SK-N-SH (cell line): ENCODE measurements at regions not wholly inside any gene's neighbourhood (a gene's known extent, or its start where the extent isn't known, plus 50 kb on each side); places are given as distances from the start of the nearest gene placed in this dataset.

Experiments
- CTCF ChIA-PET: fragments of 300-600, 350-600 bp; formaldehyde crosslinking; extraction: SDS; loops from one replicate; lab custom pipeline; 2021; lab: Yijun Ruan, JAX
- POLR2A ChIA-PET: fragments of 350-600 bp; sonication (Branson Sonifier 250); formaldehyde crosslinking; extraction: SDS; loops from one replicate; lab custom pipeline; 2020; ENCODE audit warnings: antibody characterized with exemption, inconsistent platforms; lab: Yijun Ruan, JAX
- DNase-seq: peaks from one replicate; pipeline ENCODE4 v3.0.0; 2012
- H2AFZ ChIP-seq: fragments of 200-600 bp; sonication (generic); 2 replicates; pipeline ENCODE4 v1.8.1; 2016; ENCODE audit warnings: antibody characterized with exemption, mild to moderate bottlenecking, low read depth
- H3F3A ChIP-seq: fragments of 200-600 bp; sonication (generic); replicated peaks from 2 replicates; pipeline ENCODE3; 2016; ENCODE audit warnings: antibody characterized with exemption, mild to moderate bottlenecking; ENCODE audit not compliant: insufficient read depth
- H3K27ac ChIP-seq, 2 experiments: fragments of 200-500 bp in 1 of 2; fragments of 200-600 bp in 1 of 2; sonication (Bioruptor generic) in 1 of 2; sonication (generic), shearing (Covaris generic) in 1 of 2; 2 replicates each; pipeline versions ENCODE4 v1.5.1 to v1.6.1; 2014 to 2016; ENCODE audit warnings: low read depth in 2 of 2, inconsistent platforms in 1 of 2, low read length in 1 of 2, mild to moderate bottlenecking in 1 of 2, mixed read lengths in 1 of 2
- H3K27me3 ChIP-seq: fragments of 200-600 bp; sonication (generic), shearing (Covaris generic); 2 replicates; pipeline ENCODE4 v1.6.1; 2016; ENCODE audit warnings: mixed run types; ENCODE audit not compliant: insufficient read depth
- H3K36me3 ChIP-seq, 2 experiments: fragments of 200-500 bp in 1 of 2; fragments of 200-600 bp in 1 of 2; sonication (Bioruptor generic) in 1 of 2; sonication (generic) in 1 of 2; replicated peaks in 1 of 2; 2 replicates each; pipeline versions ENCODE3 to v1.5.1; 2014 to 2016; ENCODE audit warnings: low read length in 1 of 2, mild to moderate bottlenecking in 1 of 2; ENCODE audit not compliant: insufficient read depth in 2 of 2, control insufficient read depth in 1 of 2
- H3K4me1 ChIP-seq, 2 experiments: fragments of 200-500 bp in 1 of 2; fragments of 200-600 bp in 1 of 2; sonication (Bioruptor generic) in 1 of 2; sonication (generic), shearing (Covaris generic) in 1 of 2; 2 replicates each; pipeline versions ENCODE4 v1.5.1 to v1.6.1; 2014 to 2016; ENCODE audit warnings: low read depth in 1 of 2, low read length in 1 of 2, mixed run types in 1 of 2; ENCODE audit not compliant: insufficient read depth in 2 of 2, control insufficient read depth in 1 of 2
- H3K4me2 ChIP-seq: fragments of 200-600 bp; sonication (generic), shearing (Covaris generic); 2 replicates; pipeline ENCODE4 v1.6.1; 2017; ENCODE audit warnings: mixed run types
- H3K4me3 ChIP-seq, 2 experiments: fragments of 200-500 bp in 1 of 2; fragments of 200-600 bp in 1 of 2; sonication (Bioruptor generic) in 1 of 2; sonication (generic), shearing (Covaris generic) in 1 of 2; 2 replicates each; pipeline versions ENCODE4 v1.5.1 to v1.8.1; 2014 to 2016; ENCODE audit warnings: low read depth in 2 of 2, inconsistent platforms in 1 of 2, low read length in 1 of 2, mild to moderate bottlenecking in 1 of 2, mixed read lengths in 1 of 2, moderate library complexity in 1 of 2
- H3K79me2 ChIP-seq: fragments of 200-600 bp; sonication (generic); 2 replicates; pipeline ENCODE4 v1.8.1; 2017; ENCODE audit warnings: mild to moderate bottlenecking; ENCODE audit not compliant: insufficient read depth
- H3K9ac ChIP-seq: fragments of 200-600 bp; sonication (generic); 2 replicates; pipeline ENCODE4 v1.6.1; 2017; ENCODE audit warnings: mixed run types
- H3K9me2 ChIP-seq: fragments of 200-600 bp; sonication (generic); 2 replicates; pipeline ENCODE4 v1.6.1; 2017; ENCODE audit warnings: mixed run types
- H3K9me3 ChIP-seq: fragments of 200-600 bp; sonication (generic); 2 replicates; pipeline ENCODE4 v1.6.1; 2017; ENCODE audit warnings: mixed run types, mild to moderate bottlenecking, moderate library complexity
- H4K20me1 ChIP-seq: fragments of 200-600 bp; sonication (generic); 2 replicates; pipeline ENCODE4 v1.6.1; 2017; ENCODE audit warnings: mild to moderate bottlenecking, mixed run types; ENCODE audit not compliant: insufficient read depth
- EZH2phosphoT487 ChIP-seq: fragments of 200-600 bp; sonication (generic); IDR thresholded peaks from 2 replicates; pipeline ENCODE4 v1.6.1; 2017; ENCODE audit warnings: low read depth, mixed run types, mild to moderate bottlenecking, antibody characterized with exemption, moderate library complexity, borderline replicate concordance
- GABPA ChIP-seq: IDR thresholded peaks from 2 replicates; pipeline ENCODE4 v1.4.0; 2012; ENCODE audit warnings: low read depth, mild to moderate bottlenecking
- GATA2 ChIP-seq: sonication (generic); formaldehyde crosslinking; IDR thresholded peaks from 2 replicates; pipeline ENCODE4 v1.5.0; 2020; ENCODE audit warnings: mild to moderate bottlenecking, missing genetic modification reagents
- MAX ChIP-seq: IDR thresholded peaks from 2 replicates; pipeline ENCODE4 v1.4.0; 2012; ENCODE audit warnings: low read depth
- NFIC ChIP-seq: IDR thresholded peaks from 2 replicates; pipeline ENCODE4 v1.4.0; 2012; ENCODE audit warnings: borderline replicate concordance
- NRF1 ChIP-seq: IDR thresholded peaks from 2 replicates; pipeline ENCODE4 v1.6.1; 2012; ENCODE audit warnings: low read depth, mild to moderate bottlenecking, low read length
- PBX3 ChIP-seq: IDR thresholded peaks from 2 replicates; pipeline ENCODE4; 2012
- POLR2AphosphoS5 ChIP-seq: IDR thresholded peaks from 2 replicates; pipeline ENCODE4 v1.6.1; 2012; ENCODE audit warnings: low read depth, low read length
- RFX5 ChIP-seq: IDR thresholded peaks from 2 replicates; pipeline ENCODE4 v1.6.1; 2012; ENCODE audit warnings: mild to moderate bottlenecking, improper control_type of control experiment, low read length
- SMC3 ChIP-seq: IDR thresholded peaks from 2 replicates; pipeline ENCODE4 v1.6.1; 2012; ENCODE audit warnings: low read depth, low read length, improper control_type of control experiment
- TAF1 ChIP-seq: IDR thresholded peaks from 2 replicates; pipeline ENCODE4 v1.6.1; 2012; ENCODE audit warnings: low read depth, mild to moderate bottlenecking, low read length, moderate library complexity, borderline replicate concordance
- TCF12 ChIP-seq: IDR thresholded peaks from 2 replicates; pipeline ENCODE4 v1.4.0; 2012
- TEAD4 ChIP-seq: IDR thresholded peaks from 2 replicates; pipeline ENCODE4 v1.4.0; 2012; ENCODE audit warnings: mild to moderate bottlenecking, borderline replicate concordance; ENCODE audit not compliant: insufficient read depth
- USF1 ChIP-seq: IDR thresholded peaks from 2 replicates; pipeline ENCODE4 v1.4.0; 2012; ENCODE audit warnings: low read depth, borderline replicate concordance
- YY1 ChIP-seq: IDR thresholded peaks from 2 replicates; pipeline ENCODE4 v1.4.0; 2012; ENCODE audit warnings: low read depth, mild to moderate bottlenecking
- ZBTB33 ChIP-seq: IDR thresholded peaks from 2 replicates; pipeline ENCODE4 v1.4.0; 2012; ENCODE audit warnings: low read depth, borderline replicate concordance
- WGBS: methylation state at CpG from one replicate; pipeline ENCODE4 v1.1.6; 2017; ENCODE audit warnings: low lambda C conversion rate; 5-methylcytosine and 5-hydroxymethylcytosine counted together
- TF ChIP-seq, protein P1 (sequence below): fragments of 200-600 bp; sonication (generic); IDR thresholded peaks from 2 replicates; pipeline ENCODE4 v1.6.1; 2017; ENCODE audit warnings: antibody characterized with exemption, mild to moderate bottlenecking, moderate library complexity
- TF ChIP-seq, protein P2 (sequence below): fragments of 150-350 bp; IDR thresholded peaks from 2 replicates; pipeline ENCODE4 v1.6.1; 2017; ENCODE audit warnings: antibody characterized with exemption, low read length, low read depth, borderline replicate concordance

- Histone ChIP-seq H3K9me3 (no peaks in the 10 kb centered on the region), H3F3A (no peaks in the 10 kb centered on the region), H3K27me3 (no peaks in the 10 kb centered on the region), H3K27ac (peak overlapping the region in 1 of 2 experiments; percentile 24; a peak in 1 of 4 replicates), H3K9me2 (no peaks in the 10 kb centered on the region), H3K4me2 (peak overlapping the region; percentile 18; the same call in 1 of the 2 replicates), H3K4me3 (no peak overlapping the region), H3K36me3 (no peaks in the 10 kb centered on the region), H3K4me1 (peaks cover 0 to 6% of the 10 kb centered on the region in 2 experiments; a peak in 1 of 4 replicates), H4K20me1 (no peaks in the 10 kb centered on the region), H3K9ac (no peak overlapping the region), H2AFZ (peak overlapping the region; percentile 39; the same call in 1 of the 2 replicates), H3K79me2 (peaks cover 18% of the 10 kb centered on the region)
- no peak for TF ChIP-seq SMC3
- TF ChIP-seq, protein P1, sequence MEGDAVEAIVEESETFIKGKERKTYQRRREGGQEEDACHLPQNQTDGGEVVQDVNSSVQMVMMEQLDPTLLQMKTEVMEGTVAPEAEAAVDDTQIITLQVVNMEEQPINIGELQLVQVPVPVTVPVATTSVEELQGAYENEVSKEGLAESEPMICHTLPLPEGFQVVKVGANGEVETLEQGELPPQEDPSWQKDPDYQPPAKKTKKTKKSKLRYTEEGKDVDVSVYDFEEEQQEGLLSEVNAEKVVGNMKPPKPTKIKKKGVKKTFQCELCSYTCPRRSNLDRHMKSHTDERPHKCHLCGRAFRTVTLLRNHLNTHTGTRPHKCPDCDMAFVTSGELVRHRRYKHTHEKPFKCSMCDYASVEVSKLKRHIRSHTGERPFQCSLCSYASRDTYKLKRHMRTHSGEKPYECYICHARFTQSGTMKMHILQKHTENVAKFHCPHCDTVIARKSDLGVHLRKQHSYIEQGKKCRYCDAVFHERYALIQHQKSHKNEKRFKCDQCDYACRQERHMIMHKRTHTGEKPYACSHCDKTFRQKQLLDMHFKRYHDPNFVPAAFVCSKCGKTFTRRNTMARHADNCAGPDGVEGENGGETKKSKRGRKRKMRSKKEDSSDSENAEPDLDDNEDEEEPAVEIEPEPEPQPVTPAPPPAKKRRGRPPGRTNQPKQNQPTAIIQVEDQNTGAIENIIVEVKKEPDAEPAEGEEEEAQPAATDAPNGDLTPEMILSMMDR = peak; percentile 15
- POLR2A ChIA-PET = no interaction called here
- CTCF ChIA-PET = interaction anchor here (1.1 kb wide), 1 partner anchor 15 kb away, joined by 4 read pairs; no protein-coding TSS in a partner anchor
- 83% methylated on average over 8 of the region's 8 CpGs for WGBS
- DNase-seq = no peak
Measured at GRCh38 chr17:72455562-72455961, 334.7 kb downstream of the SOX9 start.

DNA sequence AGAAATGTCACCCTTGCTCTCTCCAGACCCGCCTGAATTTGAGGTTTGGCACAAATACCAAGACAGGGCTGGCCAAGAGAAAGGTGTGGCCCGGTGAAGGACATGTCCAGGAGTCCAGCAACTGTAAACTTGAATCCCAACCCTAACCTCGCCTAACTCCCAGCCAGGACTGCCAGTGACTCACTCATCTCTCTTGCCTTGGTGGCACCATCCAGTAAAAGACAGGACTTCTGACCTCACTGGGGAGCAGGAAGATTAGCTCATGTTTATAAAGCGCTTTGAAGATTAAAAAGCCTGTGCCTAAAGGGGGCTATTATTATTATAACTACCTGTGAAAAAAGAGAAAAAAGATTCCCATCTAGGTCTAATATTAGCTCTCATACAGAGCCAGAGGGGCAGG is 335.3 kb downstream of the SOX9 start:
- H3K9me2 ChIP-seq = no peaks in the 10 kb centered on the region
- H3K36me3 ChIP-seq = no peaks in the 10 kb centered on the region
- POLR2A ChIA-PET = no interaction called here
- no peak for TF ChIP-seq TEAD4
- no peak for TF ChIP-seq YY1
- TF ChIP-seq, protein P2, sequence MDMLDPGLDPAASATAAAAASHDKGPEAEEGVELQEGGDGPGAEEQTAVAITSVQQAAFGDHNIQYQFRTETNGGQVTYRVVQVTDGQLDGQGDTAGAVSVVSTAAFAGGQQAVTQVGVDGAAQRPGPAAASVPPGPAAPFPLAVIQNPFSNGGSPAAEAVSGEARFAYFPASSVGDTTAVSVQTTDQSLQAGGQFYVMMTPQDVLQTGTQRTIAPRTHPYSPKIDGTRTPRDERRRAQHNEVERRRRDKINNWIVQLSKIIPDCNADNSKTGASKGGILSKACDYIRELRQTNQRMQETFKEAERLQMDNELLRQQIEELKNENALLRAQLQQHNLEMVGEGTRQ = no peak
- TF ChIP-seq MAX = no peak
- TF ChIP-seq TCF12 = no peak
- TF ChIP-seq PBX3 = no peak
- TF ChIP-seq GATA2 (CRISPR knock-in tag) = no peak
- no peak for TF ChIP-seq NRF1
- TF ChIP-seq GABPA = no peak
- TF ChIP-seq USF1 = no peak
- TF ChIP-seq RFX5 = no peak
- no peak for TF ChIP-seq ZBTB33
- no peak for TF ChIP-seq POLR2AphosphoS5
- no peak for TF ChIP-seq TAF1
- TF ChIP-seq EZH2phosphoT487 = no peak
- no peak for TF ChIP-seq NFIC
- CTCF ChIA-PET = interaction anchor here (1.1 kb wide), 1 partner anchor 14 kb away, joined by 4 read pairs; no protein-coding TSS in a partner anchor
- peak overlapping the region in 1 of 2 experiments; percentile 24; a peak in 1 of 4 replicates for H3K27ac ChIP-seq
- H3K9me3 ChIP-seq = no peaks in the 10 kb centered on the region
- WGBS = 67% methylated on average over 4 of the region's 4 CpGs
- peaks cover 18% of the 10 kb centered on the region for H3K79me2 ChIP-seq
- H3K4me2 ChIP-seq = peak overlapping the region; percentile 18; the same call in 1 of the 2 replicates
- H3K4me3 ChIP-seq = no peak overlapping the region
- no peak for DNase-seq
- H3K9ac ChIP-seq = no peak overlapping the region
- H4K20me1 ChIP-seq = no peaks in the 10 kb centered on the region
- H3K4me1 ChIP-seq = peaks cover 0 to 6% of the 10 kb centered on the region in 2 experiments; a peak in 1 of 4 replicates
- H2AFZ ChIP-seq = peak overlapping the region; percentile 39; the same call in 1 of the 2 replicates
- H3F3A ChIP-seq = no peaks in the 10 kb centered on the region
- no peaks in the 10 kb centered on the region for H3K27me3 ChIP-seq
